K562 (cell line): ENCODE measurements at regions not wholly inside any gene's neighbourhood (a gene's known extent, or its start where the extent isn't known, plus 50 kb on each side); places are given as distances from the start of the nearest gene placed in this dataset.

Experiments
- BHLHE40 ChIP-seq: IDR thresholded peaks from 2 replicates; pipeline ENCODE4 v1.6.1; 2011; ENCODE audit warnings: low read length, improper control_type of control experiment
- CBX3 ChIP-seq, 2 experiments: IDR thresholded peaks; 1 replicate in 1 of 2; 2 replicates in 1 of 2; pipeline ENCODE4 v1.6.1; 2012; ENCODE audit warnings: inconsistent platforms in 2 of 2, low read length in 2 of 2, borderline replicate concordance in 1 of 2, control low read depth in 1 of 2
- CTBP1 ChIP-seq: fragments of 450-650 bp; IDR thresholded peaks from 2 replicates; pipeline ENCODE4 v1.6.1; 2016; ENCODE audit warnings: borderline replicate concordance
- DACH1 ChIP-seq: fragments of 450-650 bp; IDR thresholded peaks from 2 replicates; pipeline ENCODE4 v1.6.1; 2018; ENCODE audit not compliant: partially characterized antibody
- HDAC3 ChIP-seq: fragments of 450-650 bp; IDR thresholded peaks from 2 replicates; pipeline ENCODE4 v1.6.1; 2018; ENCODE audit warnings: borderline replicate concordance, mild to moderate bottlenecking, moderate library complexity; ENCODE audit not compliant: partially characterized antibody
- KDM1A ChIP-seq, 2 experiments: fragments of 450-650 bp; IDR thresholded peaks; 2 replicates each; pipeline ENCODE4 v1.6.1; 2016; ENCODE audit warnings: mild to moderate bottlenecking in 2 of 2
- NRF1 ChIP-seq, 2 experiments: fragments of 450-650 bp; IDR thresholded peaks in 1 of 2; conservative IDR thresholded peaks in 1 of 2; 2 replicates each; pipeline ENCODE4 v1.6.1; 2014; ENCODE audit warnings: mild to moderate bottlenecking in 2 of 2
- SFPQ ChIP-seq: fragments of 200-400 bp; formaldehyde crosslinking; IDR thresholded peaks from 2 replicates; pipeline ENCODE4 v1.6.1; 2017; ENCODE audit warnings: mild to moderate bottlenecking, low read depth, low read length, moderate library complexity
- ZNF146 ChIP-seq: IDR thresholded peaks from one replicate; pipeline ENCODE4 v1.6.1; 2018; ENCODE audit warnings: missing compliant biosample characterization; ENCODE audit not compliant: unreplicated experiment
- ZNF318 ChIP-seq, 2 experiments: fragments of 450-650 bp; IDR thresholded peaks; 2 replicates each; pipeline ENCODE4 v1.6.1; 2016; ENCODE audit warnings: mild to moderate bottlenecking in 2 of 2, borderline replicate concordance in 1 of 2, low read depth in 1 of 2, moderate library complexity in 1 of 2
- ZNF696 ChIP-seq: fragments of 250-450 bp; sonication (Bioruptor Pico); conservative IDR thresholded peaks from 2 replicates; pipeline ENCODE4 v1.4.0; 2020; ENCODE audit warnings: mild to moderate bottlenecking, moderate library complexity
- ZNF780A ChIP-seq: fragments of 250-450 bp; sonication (Bioruptor Pico); IDR thresholded peaks from 2 replicates; pipeline ENCODE4 v1.5.0; 2021; ENCODE audit warnings: mild to moderate bottlenecking

GRCh38 chr7:155166673-155167370 is 96.7 kb downstream of the HTR5A start (continued):
- peak; percentile 62 for TF ChIP-seq DACH1
- no peak for TF ChIP-seq ZNF146 (CRISPR knock-in tag)
- no peak for TF ChIP-seq SFPQ
- TF ChIP-seq HDAC3 = no peak
- TF ChIP-seq KDM1A (IDR thresholded peaks at IDR 0.05) = no peak
- peak in 1 of 2 experiments; percentile 91; a peak in 1 of 4 replicates for TF ChIP-seq ZNF318 (IDR thresholded peaks at IDR 0.05; ENCODE audit: borderline replicate concordance in 1 of 2, low read depth in 1 of 2)
- no peak for TF ChIP-seq CBX3 (IDR thresholded peaks at IDR 0.05; ENCODE audit: borderline replicate concordance in 1 of 2, low read length in 2 of 2)
- TF ChIP-seq NRF1 (conservative IDR thresholded peaks at IDR 0.05 in 1 of 2, IDR thresholded peaks at IDR 0.05 in 1 of 2) = peak; percentile 76 to 82
- no peak for TF ChIP-seq CTBP1
- TF ChIP-seq BHLHE40 = peak; percentile 96
- TF ChIP-seq ZNF780A (CRISPR knock-in tag) = no peak
- no peak for TF ChIP-seq ZNF696 (CRISPR knock-in tag)
